ENCODE measurements at regions not wholly inside any gene's neighbourhood (a gene's known extent, or its start where the extent isn't known, plus 50 kb on each side); places are given as distances from the start of the nearest gene placed in this dataset.

DNA sequence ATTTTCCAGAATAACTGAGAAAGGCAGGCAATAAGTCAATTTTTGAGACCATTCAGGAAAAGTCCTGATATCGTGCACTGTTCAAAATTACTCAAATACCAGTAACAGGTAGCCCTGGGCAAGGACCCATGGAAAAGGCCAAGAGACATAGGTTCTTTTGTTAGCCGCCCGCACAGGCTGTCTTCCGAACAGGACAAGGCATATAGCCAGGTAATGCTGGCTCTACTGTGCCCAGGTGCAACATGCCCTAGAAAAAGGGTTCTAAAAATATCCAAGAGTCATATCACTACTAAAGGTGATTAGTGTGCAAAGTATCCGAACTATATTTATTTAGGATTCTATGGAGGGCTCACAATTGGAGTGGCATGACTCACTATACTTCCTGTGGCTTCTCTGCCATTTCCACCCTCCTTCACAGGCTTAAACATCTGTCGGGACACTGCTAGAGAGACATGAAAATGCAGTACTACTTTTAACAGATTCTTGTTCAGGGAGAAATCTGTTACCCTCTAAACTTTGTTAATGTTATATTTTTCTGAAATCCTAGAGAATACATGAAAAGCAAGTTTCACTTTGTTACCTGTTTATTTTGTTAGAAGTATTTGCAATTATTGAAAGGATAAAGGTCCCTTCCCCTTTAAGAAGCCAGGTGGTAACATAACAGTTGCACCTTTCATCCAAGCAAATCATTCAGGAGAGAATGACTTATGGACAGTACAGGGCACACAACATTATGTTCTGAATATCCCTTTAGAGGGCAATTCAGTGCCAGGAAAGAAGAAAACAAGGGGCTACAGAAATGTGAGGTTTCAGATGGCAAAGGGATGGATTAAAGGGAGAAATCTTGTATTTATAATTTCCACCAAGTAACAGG, 293.3 kb upstream of the THBS1 start:
- Histone ChIP-seq H2BK120ac (ENCODE audit: low read depth, low read length) (no peak overlapping the region), H3K4me2 (ENCODE audit: insufficient read depth, low read length, poor library complexity, severe bottlenecking) (no peak overlapping the region), H3K4me1 (ENCODE audit: control insufficient read depth in 2 of 2, insufficient read depth in 1 of 2, low read depth in 1 of 2, low read length in 2 of 2) (no peaks in the 10 kb centered on the region), H2AFZ (ENCODE audit: low read length) (no peak overlapping the region), H3K14ac (ENCODE audit: low read length) (no peak overlapping the region), H2BK5ac (ENCODE audit: low read length) (no peak overlapping the region), H4K8ac (ENCODE audit: low read depth, low read length) (no peak overlapping the region), H3K27me3 (ENCODE audit: control insufficient read depth in 3 of 3, insufficient read depth in 3 of 3, low read depth in 1 of 3, low read length in 3 of 3) (no peaks in the 10 kb centered on the region), H3K18ac (ENCODE audit: low read length) (no peak overlapping the region), H3K9ac (ENCODE audit: low read depth, low read length, poor library complexity) (no peak overlapping the region), H3K23ac (ENCODE audit: low read depth, low read length, poor library complexity) (no peak overlapping the region), H3K4me3 (ENCODE audit: low read length in 2 of 2) (no peak overlapping the region), H3K36me3 (replicated peaks in 1 of 2; ENCODE audit: control insufficient read depth in 2 of 2, insufficient read depth in 2 of 2, low read length in 2 of 2) (no peaks in the 10 kb centered on the region), H2BK12ac (ENCODE audit: low read length) (no peak overlapping the region), H2BK15ac (ENCODE audit: low read length) (no peak overlapping the region), H4K91ac (ENCODE audit: low read depth, low read length, poor library complexity) (no peak overlapping the region), H3K9me3 (replicated peaks in 1 of 2; ENCODE audit: control insufficient read depth in 2 of 2, insufficient read depth in 1 of 2, low read depth in 1 of 2, low read length in 2 of 2) (no peaks in the 10 kb centered on the region), H3K27ac (replicated peaks; ENCODE audit: low read length) (no peak overlapping the region), H2AK5ac (ENCODE audit: low read depth, low read length) (no peak overlapping the region), H3K79me1 (ENCODE audit: low read depth, low read length) (no peaks in the 10 kb centered on the region), H3K4ac (ENCODE audit: low read length) (no peak overlapping the region)
- WGBS, 2 donors (ENCODE audit: extremely low coverage in 2 of 2, insufficient read length in 2 of 2, insufficient replicate concordance in 1 of 2), result no CpG with 5 or more reads among the region's 6 CpGs
- DNase-seq (ENCODE audit: low spot score), result no peak

DNA sequence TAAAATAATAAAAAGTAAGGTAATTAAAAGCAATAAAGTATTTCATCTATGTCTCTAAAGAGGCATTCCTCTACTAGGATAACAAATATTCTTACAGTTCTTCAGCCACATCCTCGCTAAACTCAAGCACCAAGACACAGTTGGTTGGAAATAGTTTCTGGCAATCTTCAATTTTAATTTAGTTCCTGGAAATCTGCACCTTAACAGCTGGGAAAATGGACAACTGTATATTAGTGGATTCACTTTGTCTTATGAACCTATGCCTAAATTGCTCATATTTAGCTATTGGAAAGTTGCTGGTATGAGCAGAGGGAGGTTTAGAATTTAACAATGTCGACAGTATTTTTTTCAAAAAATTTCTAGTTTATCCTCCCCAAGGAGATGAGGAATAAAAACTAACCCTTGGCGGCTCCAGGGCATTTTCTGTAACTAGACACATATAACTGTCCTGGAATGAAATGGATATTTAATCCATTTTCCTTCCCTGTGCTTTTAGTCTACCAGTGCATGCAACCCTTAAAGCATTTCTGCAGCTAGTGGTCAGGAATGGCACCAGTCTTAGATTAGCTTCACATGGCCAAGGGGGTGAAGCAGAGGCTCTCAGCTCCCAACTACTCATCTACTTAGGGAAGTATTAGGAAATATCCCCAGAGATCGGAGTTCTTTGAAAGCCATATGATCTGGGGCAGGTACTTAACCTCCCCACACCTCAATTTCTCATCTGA, 290.0 kb upstream of the THBS1 start:
- H2BK12ac ChIP-seq (ENCODE audit: low read length), result no peak overlapping the region
- no peak overlapping the region for H4K8ac ChIP-seq (ENCODE audit: low read depth, low read length)
- H3K4me3 ChIP-seq (ENCODE audit: low read length in 2 of 2), result no peak overlapping the region
- H2AFZ ChIP-seq (ENCODE audit: low read length), result no peak overlapping the region
- H3K27ac ChIP-seq (replicated peaks; ENCODE audit: low read length), result no peak overlapping the region
- H2BK120ac ChIP-seq (ENCODE audit: low read depth, low read length), result no peak overlapping the region
- H2BK5ac ChIP-seq (ENCODE audit: low read length), result no peak overlapping the region
- no peak overlapping the region for H2BK15ac ChIP-seq (ENCODE audit: low read length)
- no peak for DNase-seq (ENCODE audit: low spot score)
- no peak overlapping the region for H3K9ac ChIP-seq (ENCODE audit: low read depth, low read length, poor library complexity)
- H3K4me2 ChIP-seq (ENCODE audit: insufficient read depth, low read length, poor library complexity, severe bottlenecking), result no peak overlapping the region
- no peak overlapping the region for H2AK5ac ChIP-seq (ENCODE audit: low read depth, low read length)
- no peak overlapping the region for H3K18ac ChIP-seq (ENCODE audit: low read length)
- no peak overlapping the region for H3K4ac ChIP-seq (ENCODE audit: low read length)
- no peak overlapping the region for H4K91ac ChIP-seq (ENCODE audit: low read depth, low read length, poor library complexity)
- H3K27me3 ChIP-seq (ENCODE audit: control insufficient read depth in 3 of 3, insufficient read depth in 3 of 3, low read depth in 1 of 3, low read length in 3 of 3), result no peaks in the 10 kb centered on the region
- H3K9me3 ChIP-seq (replicated peaks in 1 of 2; ENCODE audit: control insufficient read depth in 2 of 2, insufficient read depth in 1 of 2, low read depth in 1 of 2, low read length in 2 of 2), result no peaks in the 10 kb centered on the region
- no peaks in the 10 kb centered on the region for H3K4me1 ChIP-seq (ENCODE audit: control insufficient read depth in 2 of 2, insufficient read depth in 1 of 2, low read depth in 1 of 2, low read length in 2 of 2)
- no peaks in the 10 kb centered on the region for H3K36me3 ChIP-seq (replicated peaks in 1 of 2; ENCODE audit: control insufficient read depth in 2 of 2, insufficient read depth in 2 of 2, low read length in 2 of 2)
- H3K14ac ChIP-seq (ENCODE audit: low read length), result no peak overlapping the region
- no peaks in the 10 kb centered on the region for H3K79me1 ChIP-seq (ENCODE audit: low read depth, low read length)
- no CpG with 5 or more reads among the region's 4 CpGs for WGBS, 2 donors (ENCODE audit: extremely low coverage in 2 of 2, insufficient read length in 2 of 2, insufficient replicate concordance in 1 of 2)
- no peak overlapping the region for H3K23ac ChIP-seq (ENCODE audit: low read depth, low read length, poor library complexity)

DNA sequence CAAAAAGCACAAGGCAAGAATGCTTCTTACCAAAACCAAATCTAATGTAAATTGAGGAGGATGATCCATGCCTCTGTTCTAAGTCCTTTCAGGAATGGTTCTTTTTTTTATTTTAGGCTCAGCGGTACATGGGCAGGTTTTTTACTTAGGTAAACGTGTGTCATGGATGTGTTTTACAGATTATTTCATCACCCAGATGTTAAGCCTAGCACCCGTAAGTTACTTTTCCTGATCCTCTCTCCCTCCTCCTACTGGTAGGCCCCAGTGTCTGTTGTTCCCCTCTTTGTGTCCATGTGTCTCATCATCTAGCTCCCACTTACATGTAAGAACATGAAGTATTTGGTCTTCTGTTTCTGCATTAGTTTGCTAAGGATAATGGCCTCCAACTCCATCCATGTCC, 289.2 kb upstream of the THBS1 start:
- WGBS, 2 donors (ENCODE audit: extremely low coverage in 2 of 2, insufficient read length in 2 of 2, insufficient replicate concordance in 1 of 2), result no CpG with 5 or more reads among the region's 3 CpGs
- no peak overlapping the region for H2AFZ ChIP-seq (ENCODE audit: low read length)

DNA sequence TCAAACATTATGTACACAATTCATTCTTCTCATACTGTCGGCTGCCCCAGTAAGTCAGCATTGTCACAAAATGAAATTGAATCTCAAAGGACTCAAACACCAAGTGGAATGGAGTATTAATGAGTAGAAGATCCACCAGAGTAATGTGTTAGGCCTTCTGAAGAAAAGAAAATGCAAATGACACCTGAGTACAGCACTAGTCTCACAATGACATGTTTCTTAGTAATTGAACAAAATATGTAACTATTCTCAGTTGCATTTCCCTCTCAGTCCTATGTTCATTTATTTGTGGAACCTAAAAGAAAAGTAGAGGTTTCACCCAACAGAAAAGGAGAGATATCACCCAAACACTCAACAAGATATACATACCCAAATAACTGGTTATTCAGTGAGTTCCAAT, 283.9 kb upstream of the THBS1 start:
- Histone ChIP-seq H3K4ac (ENCODE audit: low read length) (no peak overlapping the region), H2BK5ac (ENCODE audit: low read length) (no peak overlapping the region), H2BK15ac (ENCODE audit: low read length) (no peak overlapping the region), H3K79me1 (ENCODE audit: low read depth, low read length) (no peaks in the 10 kb centered on the region), H3K27ac (replicated peaks; ENCODE audit: low read length) (no peak overlapping the region), H3K9me3 (replicated peaks in 1 of 2; ENCODE audit: control insufficient read depth in 2 of 2, insufficient read depth in 1 of 2, low read depth in 1 of 2, low read length in 2 of 2) (no peaks in the 10 kb centered on the region), H3K27me3 (ENCODE audit: control insufficient read depth in 3 of 3, insufficient read depth in 3 of 3, low read depth in 1 of 3, low read length in 3 of 3) (no peaks in the 10 kb centered on the region), H3K9ac (ENCODE audit: low read depth, low read length, poor library complexity) (no peak overlapping the region), H2AFZ (ENCODE audit: low read length) (no peak overlapping the region), H3K4me1 (ENCODE audit: control insufficient read depth in 2 of 2, insufficient read depth in 1 of 2, low read depth in 1 of 2, low read length in 2 of 2) (no peaks in the 10 kb centered on the region), H3K4me2 (ENCODE audit: insufficient read depth, low read length, poor library complexity, severe bottlenecking) (no peak overlapping the region), H3K36me3 (replicated peaks in 1 of 2; ENCODE audit: control insufficient read depth in 2 of 2, insufficient read depth in 2 of 2, low read length in 2 of 2) (no peaks in the 10 kb centered on the region), H2BK12ac (ENCODE audit: low read length) (no peak overlapping the region), H3K18ac (ENCODE audit: low read length) (no peak overlapping the region), H3K23ac (ENCODE audit: low read depth, low read length, poor library complexity) (no peak overlapping the region), H3K14ac (ENCODE audit: low read length) (no peak overlapping the region), H4K8ac (ENCODE audit: low read depth, low read length) (no peak overlapping the region), H3K4me3 (ENCODE audit: low read length in 2 of 2) (no peak overlapping the region), H4K91ac (ENCODE audit: low read depth, low read length, poor library complexity) (no peak overlapping the region), H2BK120ac (ENCODE audit: low read depth, low read length) (no peak overlapping the region), H2AK5ac (ENCODE audit: low read depth, low read length) (no peak overlapping the region)
- DNase-seq (ENCODE audit: low spot score), result no peak
- no CpG with 5 or more reads among the region's 1 CpG for WGBS, 2 donors (ENCODE audit: extremely low coverage in 2 of 2, insufficient read length in 2 of 2, insufficient replicate concordance in 1 of 2)

More for the DNA sequence above, 289.2 kb upstream of the THBS1 start:
- Histone ChIP-seq H3K27ac (replicated peaks; ENCODE audit: low read length) (no peak overlapping the region), H3K4me2 (ENCODE audit: insufficient read depth, low read length, poor library complexity, severe bottlenecking) (no peak overlapping the region), H3K9ac (ENCODE audit: low read depth, low read length, poor library complexity) (no peak overlapping the region), H2BK12ac (ENCODE audit: low read length) (no peak overlapping the region), H3K4me3 (ENCODE audit: low read length in 2 of 2) (no peak overlapping the region), H2BK5ac (ENCODE audit: low read length) (no peak overlapping the region), H3K36me3 (replicated peaks in 1 of 2; ENCODE audit: control insufficient read depth in 2 of 2, insufficient read depth in 2 of 2, low read length in 2 of 2) (no peaks in the 10 kb centered on the region), H4K91ac (ENCODE audit: low read depth, low read length, poor library complexity) (no peak overlapping the region), H2BK15ac (ENCODE audit: low read length) (no peak overlapping the region), H3K4ac (ENCODE audit: low read length) (no peak overlapping the region), H3K23ac (ENCODE audit: low read depth, low read length, poor library complexity) (no peak overlapping the region), H3K4me1 (ENCODE audit: control insufficient read depth in 2 of 2, insufficient read depth in 1 of 2, low read depth in 1 of 2, low read length in 2 of 2) (no peaks in the 10 kb centered on the region), H3K9me3 (replicated peaks in 1 of 2; ENCODE audit: control insufficient read depth in 2 of 2, insufficient read depth in 1 of 2, low read depth in 1 of 2, low read length in 2 of 2) (no peaks in the 10 kb centered on the region), H3K14ac (ENCODE audit: low read length) (no peak overlapping the region), H3K79me1 (ENCODE audit: low read depth, low read length) (no peaks in the 10 kb centered on the region), H2AK5ac (ENCODE audit: low read depth, low read length) (no peak overlapping the region), H4K8ac (ENCODE audit: low read depth, low read length) (no peak overlapping the region), H3K27me3 (ENCODE audit: control insufficient read depth in 3 of 3, insufficient read depth in 3 of 3, low read depth in 1 of 3, low read length in 3 of 3) (no peaks in the 10 kb centered on the region), H2BK120ac (ENCODE audit: low read depth, low read length) (no peak overlapping the region), H3K18ac (ENCODE audit: low read length) (no peak overlapping the region)
- no peak for DNase-seq (ENCODE audit: low spot score)

Measured in neuronal stem cell (in vitro differentiated cells).